ENCODE measurements at regions not wholly inside any gene's neighbourhood (a gene's known extent, or its start where the extent isn't known, plus 50 kb on each side); places are given as distances from the start of the nearest gene placed in this dataset.
A peak's percentile ranks its signal among the peaks of the same experiment; 100 is the strongest.

- Histone ChIP-seq H3K36me3 (ENCODE audit: control insufficient read depth in 4 of 4, insufficient read depth in 4 of 4, low read length in 4 of 4) (no peaks in the 10 kb centered on the region), H3K4me3 (no peak overlapping the region), H3K9ac (ENCODE audit: insufficient read depth in 1 of 2, low read length in 2 of 2) (no peak overlapping the region), H3K27me3 (ENCODE audit: control insufficient read depth in 3 of 3, insufficient read depth in 3 of 3, low read length in 2 of 3) (no peaks in the 10 kb centered on the region), H3K27ac (ENCODE audit: low read depth in 1 of 2, low read length in 1 of 2) (no peak overlapping the region), H3K4me1 (ENCODE audit: control insufficient read depth in 5 of 5, insufficient read depth in 5 of 5, low read length in 5 of 5) (peaks cover 0 to 14% (median 2%) of the 10 kb centered on the region in 5 donors), H3K9me3 (ENCODE audit: control insufficient read depth in 4 of 4, insufficient read depth in 3 of 4, low read length in 3 of 4) (peaks cover 0 to 2% (median 0%) of the 10 kb centered on the region in 4 donors)
- ATAC-seq (ENCODE audit: insufficient read depth, low FRiP score) (peak; percentile 41), DNase-seq (peak in 2 of 3 donors; percentile 50 to 68)
- WGBS, 2 donors, result 3 to 22% methylated on average over 1 of the region's 1 CpG
- no peak for TF ChIP-seq CTCF (IDR thresholded peaks at IDR 0.05; ENCODE audit: control extremely low read depth, extremely low read depth)
Measured at GRCh38 chr5:97838214-97838613, 655.2 kb upstream of the RIOK2 start.

GRCh38 chr5:97839341-97840086 lies 656.5 kb upstream of the RIOK2 start:
- Histone ChIP-seq H3K9ac (ENCODE audit: insufficient read depth in 1 of 2, low read length in 2 of 2) (no peak overlapping the region), H3K4me3 (no peak overlapping the region), H3K27ac (ENCODE audit: low read depth in 1 of 2, low read length in 1 of 2) (no peak overlapping the region), H3K36me3 (ENCODE audit: control insufficient read depth in 4 of 4, insufficient read depth in 4 of 4, low read length in 4 of 4) (no peaks in the 10 kb centered on the region), H3K4me1 (ENCODE audit: control insufficient read depth in 5 of 5, insufficient read depth in 5 of 5, low read length in 5 of 5) (peaks cover 0 to 16% (median 2%) of the 10 kb centered on the region in 5 donors), H3K9me3 (ENCODE audit: control insufficient read depth in 4 of 4, insufficient read depth in 3 of 4, low read length in 3 of 4) (peaks cover 0 to 2% (median 0%) of the 10 kb centered on the region in 4 donors), H3K27me3 (ENCODE audit: control insufficient read depth in 3 of 3, insufficient read depth in 3 of 3, low read length in 2 of 3) (no peaks in the 10 kb centered on the region)
- ATAC-seq (ENCODE audit: insufficient read depth, low FRiP score) (no peak), DNase-seq (peak in 2 of 3 donors; percentile 56 to 65)
- no peak for TF ChIP-seq CTCF (IDR thresholded peaks at IDR 0.05; ENCODE audit: control extremely low read depth, extremely low read depth)
- 66 to 76% methylated on average over 2 of the region's 2 CpGs for WGBS, 2 donors

- 79 to 91% methylated on average over 3 of the region's 3 CpGs for WGBS, 2 donors
- TF ChIP-seq CTCF (IDR thresholded peaks at IDR 0.05; ENCODE audit: control extremely low read depth, extremely low read depth), result no peak
- H3K9ac ChIP-seq (ENCODE audit: insufficient read depth in 1 of 2, low read length in 2 of 2), result no peak overlapping the region
- ATAC-seq (ENCODE audit: insufficient read depth, low FRiP score) (no peak), DNase-seq (no peak)
- H3K4me1 ChIP-seq (ENCODE audit: control insufficient read depth in 5 of 5, insufficient read depth in 5 of 5, low read length in 5 of 5), result peaks cover 0 to 16% (median 2%) of the 10 kb centered on the region in 5 donors
- H3K4me3 ChIP-seq, result no peak overlapping the region
- H3K36me3 ChIP-seq (ENCODE audit: control insufficient read depth in 4 of 4, insufficient read depth in 4 of 4, low read length in 4 of 4), result no peaks in the 10 kb centered on the region
- no peaks in the 10 kb centered on the region for H3K27me3 ChIP-seq (ENCODE audit: control insufficient read depth in 3 of 3, insufficient read depth in 3 of 3, low read length in 2 of 3)
- H3K27ac ChIP-seq (ENCODE audit: low read depth in 1 of 2, low read length in 1 of 2), result no peak overlapping the region
- H3K9me3 ChIP-seq (ENCODE audit: control insufficient read depth in 4 of 4, insufficient read depth in 3 of 4, low read length in 3 of 4), result peaks cover 0 to 4% (median 0%) of the 10 kb centered on the region in 4 donors
Measured at GRCh38 chr5:97840643-97841042, 657.6 kb upstream of the RIOK2 start.

Measured in lung (tissue), 11 donors.